H9 (cell line): ENCODE measurements at regions not wholly inside any gene's neighbourhood (a gene's known extent, or its start where the extent isn't known, plus 50 kb on each side); places are given as distances from the start of the nearest gene placed in this dataset.

ENCODE experiments used
- DNase-seq: peaks from one replicate; pipeline ENCODE4 v3.0.0-alpha.2; 2017
- H2AFZ ChIP-seq: one replicate; pipeline ENCODE4 v1.6.1; 2013; ENCODE audit warnings: mild to moderate bottlenecking, low read length, control low read depth, moderate library complexity
- H2AK5ac ChIP-seq: 2 replicates; pipeline ENCODE4 v1.6.1; 2013; ENCODE audit warnings: low read length, control low read depth, mixed read lengths; ENCODE audit not compliant: insufficient read length
- H2BK120ac ChIP-seq: one replicate; pipeline ENCODE4 v1.6.1; 2013; ENCODE audit warnings: low read depth, mild to moderate bottlenecking, low read length, control low read depth, inconsistent platforms; ENCODE audit not compliant: poor library complexity, severe bottlenecking
- H2BK12ac ChIP-seq: 2 replicates; pipeline ENCODE4 v1.6.1; 2013; ENCODE audit warnings: low read length, control low read depth, mixed read lengths, low read depth; ENCODE audit not compliant: insufficient read length
- H2BK15ac ChIP-seq: 2 replicates; pipeline ENCODE4 v1.6.1; 2013; ENCODE audit warnings: low read depth, low read length, control low read depth
- H2BK20ac ChIP-seq: one replicate; pipeline ENCODE4 v1.6.1; 2013; ENCODE audit warnings: low read depth, mild to moderate bottlenecking, low read length, control low read depth, inconsistent platforms; ENCODE audit not compliant: poor library complexity, severe bottlenecking
- H2BK5ac ChIP-seq: 2 replicates; pipeline ENCODE4 v1.6.1; 2013; ENCODE audit warnings: low read length, control low read depth, mixed read lengths; ENCODE audit not compliant: insufficient read length
- H3K14ac ChIP-seq: 2 replicates; pipeline ENCODE4 v1.6.1; 2013; ENCODE audit warnings: low read length, control low read depth; ENCODE audit not compliant: insufficient read depth
- H3K18ac ChIP-seq: 2 replicates; pipeline ENCODE4 v1.6.1; 2013; ENCODE audit warnings: low read depth, mild to moderate bottlenecking, mixed read lengths, low read length, control low read depth; ENCODE audit not compliant: insufficient read length
- H3K23ac ChIP-seq: 2 replicates; pipeline ENCODE4 v1.6.1; 2013; ENCODE audit warnings: low read length, control low read depth, mixed read lengths, low read depth; ENCODE audit not compliant: insufficient read length
- H3K23me2 ChIP-seq: 2 replicates; pipeline ENCODE4 v1.6.1; 2013; ENCODE audit warnings: low read depth, mild to moderate bottlenecking, mixed read lengths, low read length, control low read depth; ENCODE audit not compliant: insufficient read length, poor library complexity, severe bottlenecking
- H3K27ac ChIP-seq: 2 replicates; pipeline ENCODE4 v1.5.1; 2013; ENCODE audit warnings: low read length, control low read depth, mixed read lengths, low read depth; ENCODE audit not compliant: insufficient read length
- H3K27me3 ChIP-seq: 2 replicates; pipeline ENCODE4 v1.6.1; 2013; ENCODE audit warnings: low read length, control low read depth, inconsistent platforms; ENCODE audit not compliant: insufficient read depth
- H3K4ac ChIP-seq: 2 replicates; pipeline ENCODE4 v1.6.1; 2013; ENCODE audit warnings: low read depth, mild to moderate bottlenecking, control low read depth, inconsistent platforms, low read length, moderate library complexity
- H3K4me1 ChIP-seq: 2 replicates; pipeline ENCODE4 v1.6.1; 2013; ENCODE audit warnings: low read length, control low read depth, inconsistent platforms; ENCODE audit not compliant: insufficient read depth
- H3K4me2 ChIP-seq: 2 replicates; pipeline ENCODE4 v1.6.1; 2013; ENCODE audit warnings: low read length, control low read depth, mixed read lengths; ENCODE audit not compliant: insufficient read length, insufficient read depth
- H3K56ac ChIP-seq: 2 replicates; pipeline ENCODE4 v1.6.1; 2013; ENCODE audit warnings: low read depth, mild to moderate bottlenecking, mixed read lengths, low read length, control low read depth; ENCODE audit not compliant: insufficient read length
- H3K79me1 ChIP-seq: 2 replicates; pipeline ENCODE4 v1.6.1; 2013; ENCODE audit warnings: low read depth, mild to moderate bottlenecking, moderate library complexity, low read length, control low read depth, inconsistent platforms; ENCODE audit not compliant: insufficient read depth, poor library complexity, severe bottlenecking
- H3K79me2 ChIP-seq: 2 replicates; pipeline ENCODE4 v1.6.1; 2013; ENCODE audit warnings: low read length, control low read depth, inconsistent platforms; ENCODE audit not compliant: insufficient read depth
- H3K9ac ChIP-seq: 2 replicates; pipeline ENCODE4 v1.6.1; 2013; ENCODE audit warnings: low read length, control low read depth, mixed read lengths; ENCODE audit not compliant: insufficient read length; ENCODE audit errors: extremely low read depth
- H3K9me3 ChIP-seq: one replicate; pipeline ENCODE4 v1.6.1; 2013; ENCODE audit warnings: low read depth, low read length, inconsistent platforms; ENCODE audit not compliant: control insufficient read depth
- H3T11ph ChIP-seq: one replicate; pipeline ENCODE4 v1.6.1; 2013; ENCODE audit warnings: mild to moderate bottlenecking, low read length, control low read depth, inconsistent platforms
- H4K20me1 ChIP-seq: one replicate; pipeline ENCODE4 v1.6.1; 2013; ENCODE audit not compliant: control insufficient read depth, insufficient read length, insufficient read depth
- H4K5ac ChIP-seq: 2 replicates; pipeline ENCODE4 v1.6.1; 2013; ENCODE audit warnings: low read depth, mild to moderate bottlenecking, mixed read lengths, low read length, control low read depth; ENCODE audit not compliant: insufficient read length
- H4K8ac ChIP-seq: replicated peaks from 2 replicates; pipeline ENCODE4 v1.6.1; 2013; ENCODE audit warnings: low read length, control low read depth, mixed read lengths, low read depth; ENCODE audit not compliant: insufficient read length
- H4K91ac ChIP-seq: 2 replicates; pipeline ENCODE4 v1.6.1; 2013; ENCODE audit warnings: low read depth, mild to moderate bottlenecking, moderate library complexity, mixed read lengths, low read length, control low read depth; ENCODE audit not compliant: insufficient read length
- H3K27ac Mint-ChIP-seq, 3 experiments: 2 replicates in 2 of 3; 3 replicates in 1 of 3; pipeline ENCODE4 v1.8.0; 2020 to 2021; ENCODE audit warnings: mixed read lengths in 3 of 3, mild to moderate bottlenecking in 1 of 3, moderate library complexity in 1 of 3
- H3K27me3 Mint-ChIP-seq: 2 replicates; pipeline ENCODE4 v1.8.0; 2021; ENCODE audit warnings: low read depth, mild to moderate bottlenecking, moderate library complexity, mixed read lengths
- H3K36me3 Mint-ChIP-seq, 3 experiments: 2 replicates in 2 of 3; 3 replicates in 1 of 3; pipeline ENCODE4 v1.8.0; 2020 to 2021; ENCODE audit warnings: low read depth in 3 of 3, mixed read lengths in 3 of 3; ENCODE audit not compliant: insufficient read depth in 1 of 3
- H3K4me1 Mint-ChIP-seq, 2 experiments: 2 replicates each; pipeline ENCODE4 v1.8.0; 2020; ENCODE audit warnings: mixed read lengths in 2 of 2
- H3K4me3 Mint-ChIP-seq, 2 experiments: 2 replicates in 1 of 2; 3 replicates in 1 of 2; pipeline ENCODE4 v1.8.0; 2020 to 2021; ENCODE audit warnings: mild to moderate bottlenecking in 2 of 2, mixed read lengths in 2 of 2, moderate library complexity in 1 of 2
- H3K9me3 Mint-ChIP-seq, 2 experiments: 2 replicates in 1 of 2; 3 replicates in 1 of 2; pipeline ENCODE4 v1.8.0; 2020; ENCODE audit warnings: mild to moderate bottlenecking in 2 of 2, mixed read lengths in 2 of 2, moderate library complexity in 1 of 2
- CTCF ChIP-seq: fragments of 200-600 bp; sonication (generic); conservative IDR thresholded peaks from 3 replicates; pipeline ENCODE4 v1.8.0; 2021; ENCODE audit warnings: antibody characterized with exemption, mild to moderate bottlenecking
- WGBS: extraction: QIAGEN DNeasy Blood & Tissue Kit; methylation state at CpG from one replicate; pipeline ENCODE4 v1.1.7; 2013; ENCODE audit warnings: missing lambda C conversion rate, low lambda C conversion rate, mixed read lengths; ENCODE audit not compliant: insufficient read length; ENCODE audit errors: extremely low coverage; 5-methylcytosine and 5-hydroxymethylcytosine counted together

- no CpG with 5 or more reads among the region's 3 CpGs for WGBS
- Histone ChIP-seq H3K23me2 (no peaks in the 10 kb centered on the region), H3K14ac (no peak overlapping the region), H3K23ac (no peak overlapping the region), H3K79me2 (no peaks in the 10 kb centered on the region), H4K5ac (no peak overlapping the region), H4K20me1 (no peaks in the 10 kb centered on the region), H3K18ac (no peak overlapping the region), H3K9ac (no peak overlapping the region), H3K4me1 (no peaks in the 10 kb centered on the region), H2BK15ac (no peak overlapping the region), H3K9me3 (peaks cover 8% of the 10 kb centered on the region), H3K79me1 (no peaks in the 10 kb centered on the region), H2BK12ac (no peak overlapping the region), H2BK5ac (no peak overlapping the region), H2BK120ac (no peak overlapping the region), H3K27me3 (no peaks in the 10 kb centered on the region), H2AFZ (no peak overlapping the region), H2BK20ac (no peak overlapping the region), H4K8ac (no peak overlapping the region), H4K91ac (no peak overlapping the region), H3K4ac (no peak overlapping the region), H3K4me2 (no peak overlapping the region), H2AK5ac (no peak overlapping the region), H3T11ph (no peak overlapping the region), H3K56ac (no peak overlapping the region), H3K27ac (no peak overlapping the region)
- TF ChIP-seq CTCF, result no peak
- H3K27me3 Mint-ChIP-seq, result no peaks in the 10 kb centered on the region
- H3K4me1 Mint-ChIP-seq, result peaks cover 0 to 2% of the 10 kb centered on the region in 2 experiments; a peak in 1 of 4 replicates
- peaks cover 4 to 5% (median 5%) of the 10 kb centered on the region in 3 experiments; a peak in 5 of 7 replicates for H3K36me3 Mint-ChIP-seq
- DNase-seq, result no peak
- H3K27ac Mint-ChIP-seq, result no peak overlapping the region
- no peak overlapping the region; a peak in 1 of 5 replicates for H3K4me3 Mint-ChIP-seq
- H3K9me3 Mint-ChIP-seq, result peaks cover 6 to 11% of the 10 kb centered on the region in 2 experiments; a peak in 4 of 5 replicates
These were observed 332.0 kb downstream of the OLFM3 start for GRCh38 chr1:101664726-101665125.
